GM12878 (cell line): ENCODE measurements at regions not wholly inside any gene's neighbourhood (a gene's known extent, or its start where the extent isn't known, plus 50 kb on each side); places are given as distances from the start of the nearest gene placed in this dataset.

Experiments
- BCL11A ChIP-seq: IDR thresholded peaks from 2 replicates; pipeline ENCODE4 v1.6.1; 2011; ENCODE audit warnings: low read depth, low read length
- BHLHE40 ChIP-seq, 2 experiments: fragments of 450-650 bp in 1 of 2; IDR thresholded peaks; 2 replicates each; pipeline ENCODE4 v1.6.1; 2011 to 2017; ENCODE audit warnings: low read depth in 2 of 2, borderline replicate concordance in 1 of 2, improper control_type of control experiment in 1 of 2, low read length in 1 of 2, mild to moderate bottlenecking in 1 of 2
- E2F4 ChIP-seq: IDR thresholded peaks from 2 replicates; pipeline ENCODE4 v1.6.1; 2012; ENCODE audit warnings: low read depth, low read length, improper control_type of control experiment
- EED ChIP-seq: sonication (generic); IDR thresholded peaks from 2 replicates; pipeline ENCODE4 v1.6.1; 2016; ENCODE audit warnings: antibody characterized with exemption, low read depth
- EP300 ChIP-seq, 2 experiments: fragments of 150-350 bp in 1 of 2; IDR thresholded peaks; 2 replicates each; pipeline ENCODE4 v1.6.1; 2011 to 2012; ENCODE audit warnings: low read depth in 2 of 2, low read length in 2 of 2, borderline replicate concordance in 1 of 2, improper control_type of control experiment in 1 of 2, inconsistent platforms in 1 of 2; ENCODE audit not compliant: control insufficient read depth in 1 of 2
- GATAD2B ChIP-seq: fragments of 450-650 bp; conservative IDR thresholded peaks from 2 replicates; pipeline ENCODE4 v1.6.1; 2017; ENCODE audit warnings: low read depth, mild to moderate bottlenecking, moderate library complexity
- HDAC2 ChIP-seq: fragments of 200-600 bp; sonication (generic); IDR thresholded peaks from 2 replicates; pipeline ENCODE4 v1.6.1; 2017
- IKZF2 ChIP-seq, 2 experiments: fragments of 450-650 bp; IDR thresholded peaks; 2 replicates each; pipeline ENCODE4 v1.6.1; 2017; ENCODE audit warnings: mild to moderate bottlenecking in 2 of 2, moderate library complexity in 2 of 2
- IRF4 ChIP-seq: IDR thresholded peaks from 2 replicates; pipeline ENCODE4 v1.6.1; 2011; ENCODE audit warnings: low read depth, low read length
- NBN ChIP-seq: fragments of 450-650 bp; IDR thresholded peaks from 2 replicates; pipeline ENCODE4 v1.6.1; 2016
- NRF1 ChIP-seq: conservative IDR thresholded peaks from 2 replicates; pipeline ENCODE4 v1.6.1; 2011; ENCODE audit warnings: mild to moderate bottlenecking, low read depth, low read length, improper control_type of control experiment
- PBX3 ChIP-seq: IDR thresholded peaks from 2 replicates; pipeline ENCODE4 v1.6.1; 2011; ENCODE audit warnings: mild to moderate bottlenecking, low read depth, low read length, moderate library complexity; ENCODE audit not compliant: insufficient replicate concordance
- PKNOX1 ChIP-seq: fragments of 450-650 bp; IDR thresholded peaks from 2 replicates; pipeline ENCODE4 v1.6.1; 2016; ENCODE audit warnings: mild to moderate bottlenecking
- RUNX3 ChIP-seq: IDR thresholded peaks from 2 replicates; pipeline ENCODE4 v1.6.1; 2012; ENCODE audit warnings: low read length, inconsistent platforms
- SMAD5 ChIP-seq: IDR thresholded peaks from 2 replicates; pipeline ENCODE4 v1.6.1; 2016; ENCODE audit warnings: antibody characterized with exemption, low read depth
- SPI1 ChIP-seq: IDR thresholded peaks from 2 replicates; pipeline ENCODE4 v1.6.1; 2011; ENCODE audit warnings: low read depth, mild to moderate bottlenecking, low read length, moderate library complexity, borderline replicate concordance; ENCODE audit not compliant: insufficient read depth
- TBL1XR1 ChIP-seq: IDR thresholded peaks from 2 replicates; pipeline ENCODE4 v1.6.1; 2012; ENCODE audit warnings: low read depth, low read length, improper control_type of control experiment
- TCF7 ChIP-seq: IDR thresholded peaks from 2 replicates; pipeline ENCODE4 v1.6.1; 2014; ENCODE audit warnings: antibody characterized with exemption, borderline replicate concordance
- ZNF384 ChIP-seq: IDR thresholded peaks from 2 replicates; pipeline ENCODE4 v1.6.1; 2012; ENCODE audit warnings: low read depth, mild to moderate bottlenecking, low read length, improper control_type of control experiment, borderline replicate concordance

- no peak for TF ChIP-seq E2F4
- TF ChIP-seq TCF7: peak; percentile 63; the same call in 1 of the 2 replicates
- peak; percentile 32; the same call in 1 of the 2 replicates for TF ChIP-seq ZNF384
- peak; percentile 25; the same call in 1 of the 2 replicates for TF ChIP-seq SPI1
- TF ChIP-seq PKNOX1: peak; percentile 48; the same call in 1 of the 2 replicates
- TF ChIP-seq EP300 (IDR thresholded peaks at IDR 0.05; ENCODE audit: borderline replicate concordance in 1 of 2, control insufficient read depth in 1 of 2, low read depth in 2 of 2, low read length in 2 of 2): peak in 1 of 2 experiments; percentile 35; a peak in 1 of 4 replicates
- TF ChIP-seq HDAC2: no peak
- 0 out of 2 replicates have a peak, but pooled peaks have one; percentile 20 for TF ChIP-seq EED
- peak; percentile 78 for TF ChIP-seq RUNX3
- TF ChIP-seq BHLHE40 (IDR thresholded peaks at IDR 0.05; ENCODE audit: borderline replicate concordance in 1 of 2, low read depth in 2 of 2, low read length in 1 of 2): peak in 1 of 2 experiments; percentile 53; a peak in 2 of 4 replicates
- TF ChIP-seq BCL11A: peak; percentile 69
- TF ChIP-seq NBN: no peak
- peak; percentile 86 for TF ChIP-seq IRF4
- peak; percentile 67 for TF ChIP-seq PBX3
- TF ChIP-seq SMAD5: no peak
- no peak for TF ChIP-seq IKZF2 (IDR thresholded peaks at IDR 0.05)
- peak; percentile 55; the same call in 1 of the 2 replicates for TF ChIP-seq TBL1XR1
- no peak for TF ChIP-seq GATAD2B
- no peak for TF ChIP-seq NRF1
Measured at GRCh38 chr16:79269211-79269863, 331.2 kb downstream of the MAF start (continued).
